ENCODE measurements at regions not wholly inside any gene's neighbourhood (a gene's known extent, or its start where the extent isn't known, plus 50 kb on each side); places are given as distances from the start of the nearest gene placed in this dataset.
"Not testable (repeated sequence)": the region's sequence is repeated elsewhere in the genome, so short reads cannot be mapped to it uniquely, and the experiment has no call there.

GRCh38 chr2:131656816-131657633 lies 129.3 kb downstream of the CCDC74A start:
- Mint-ChIP-seq H3K36me3 (ENCODE audit: low read depth) (no peaks in the 10 kb centered on the region), H3K27ac (no peak overlapping the region), H3K4me3 (no peak overlapping the region), H3K9me3 (peaks cover 13% of the 10 kb centered on the region), H3K4me1 (no peaks in the 10 kb centered on the region), H3K27me3 (ENCODE audit: low read depth, poor library complexity) (peaks cover 20% of the 10 kb centered on the region)
- no peak for DNase-seq
- no peak for TF ChIP-seq CTCF (IDR thresholded peaks at IDR 0.05)

- no peaks in the 10 kb centered on the region for H3K4me1 Mint-ChIP-seq
- H3K4me3 Mint-ChIP-seq, result no peak overlapping the region
- no peaks in the 10 kb centered on the region for H3K36me3 Mint-ChIP-seq (ENCODE audit: low read depth)
- no peak overlapping the region for H3K27ac Mint-ChIP-seq
- peaks cover 13% of the 10 kb centered on the region for H3K9me3 Mint-ChIP-seq
- peaks cover 27% of the 10 kb centered on the region for H3K27me3 Mint-ChIP-seq (ENCODE audit: low read depth, poor library complexity)
- no peak for DNase-seq
- no peak for TF ChIP-seq CTCF (IDR thresholded peaks at IDR 0.05)
These were observed 130.4 kb downstream of the CCDC74A start for GRCh38 chr2:131657895-131658768.

- peaks cover 13% of the 10 kb centered on the region for H3K9me3 Mint-ChIP-seq
- DNase-seq, result no peak
- no peak overlapping the region for H3K27ac Mint-ChIP-seq
- no peak for TF ChIP-seq CTCF (IDR thresholded peaks at IDR 0.05)
- H3K4me3 Mint-ChIP-seq, result no peak overlapping the region
- no peaks in the 10 kb centered on the region for H3K36me3 Mint-ChIP-seq (ENCODE audit: low read depth)
- no peaks in the 10 kb centered on the region for H3K4me1 Mint-ChIP-seq
- H3K27me3 Mint-ChIP-seq (ENCODE audit: low read depth, poor library complexity), result peaks cover 27% of the 10 kb centered on the region
These were observed 131.1 kb downstream of the CCDC74A start for GRCh38 chr2:131658769-131659131.

- H3K36me3 Mint-ChIP-seq (ENCODE audit: low read depth), result no peaks in the 10 kb centered on the region
These were observed 131.5 kb downstream of the CCDC74A start for GRCh38 chr2:131659168-131659572.

GRCh38 chr2:131661101-131661782 lies 133.6 kb downstream of the CCDC74A start:
- H3K27ac Mint-ChIP-seq; DNase-seq; H3K36me3 Mint-ChIP-seq (ENCODE audit: low read depth); H3K4me1 Mint-ChIP-seq; H3K4me3 Mint-ChIP-seq: not testable (repeated sequence)
- H3K9me3 Mint-ChIP-seq, result peaks cover 13% of the 10 kb centered on the region
- H3K27me3 Mint-ChIP-seq (ENCODE audit: low read depth, poor library complexity), result peaks cover 23% of the 10 kb centered on the region

More at GRCh38 chr2:131659168-131659572, 131.5 kb downstream of the CCDC74A start:
- Mint-ChIP-seq H3K9me3 (peaks cover 13% of the 10 kb centered on the region), H3K4me1 (no peaks in the 10 kb centered on the region), H3K27me3 (ENCODE audit: low read depth, poor library complexity) (peaks cover 25% of the 10 kb centered on the region), H3K27ac (no peak overlapping the region), H3K4me3 (no peak overlapping the region)
- DNase-seq, result no peak
- no peak for TF ChIP-seq CTCF (IDR thresholded peaks at IDR 0.05)

GRCh38 chr2:131661884-131662535 lies 134.3 kb downstream of the CCDC74A start:
- peaks cover 10% of the 10 kb centered on the region for H3K9me3 Mint-ChIP-seq
- H3K27ac Mint-ChIP-seq; H3K4me3 Mint-ChIP-seq; DNase-seq; H3K36me3 Mint-ChIP-seq (ENCODE audit: low read depth); H3K4me1 Mint-ChIP-seq: not testable (repeated sequence)
- peaks cover 23% of the 10 kb centered on the region for H3K27me3 Mint-ChIP-seq (ENCODE audit: low read depth, poor library complexity)

GRCh38 chr2:131663501-131663900 lies 135.8 kb downstream of the CCDC74A start:
- H3K27me3 Mint-ChIP-seq (ENCODE audit: low read depth, poor library complexity), result peaks cover 30% of the 10 kb centered on the region
- H3K27ac Mint-ChIP-seq; H3K36me3 Mint-ChIP-seq (ENCODE audit: low read depth); H3K4me1 Mint-ChIP-seq; H3K4me3 Mint-ChIP-seq; DNase-seq: not testable (repeated sequence)
- peaks cover 11% of the 10 kb centered on the region for H3K9me3 Mint-ChIP-seq

- not testable (repeated sequence) for H3K4me1 Mint-ChIP-seq; H3K4me3 Mint-ChIP-seq; DNase-seq; H3K27ac Mint-ChIP-seq; H3K36me3 Mint-ChIP-seq (ENCODE audit: low read depth)
- Mint-ChIP-seq H3K27me3 (ENCODE audit: low read depth, poor library complexity) (peaks cover 23% of the 10 kb centered on the region), H3K9me3 (peaks cover 29% of the 10 kb centered on the region)
These were observed 138.0 kb downstream of the CCDC74A start for GRCh38 chr2:131665716-131666115.

GRCh38 chr2:131668794-131669540 lies 141.3 kb downstream of the CCDC74A start:
- not testable (repeated sequence) for H3K4me3 Mint-ChIP-seq; H3K36me3 Mint-ChIP-seq (ENCODE audit: low read depth); H3K27ac Mint-ChIP-seq; H3K4me1 Mint-ChIP-seq; DNase-seq
- peaks cover 39% of the 10 kb centered on the region for H3K27me3 Mint-ChIP-seq (ENCODE audit: low read depth, poor library complexity)
- H3K9me3 Mint-ChIP-seq, result peaks cover 33% of the 10 kb centered on the region
